Testis (tissue), 2 donors: ENCODE measurements at regions not wholly inside any gene's neighbourhood (a gene's known extent, or its start where the extent isn't known, plus 50 kb on each side); places are given as distances from the start of the nearest gene placed in this dataset.
"Not testable (repeated sequence)": the region's sequence is repeated elsewhere in the genome, so short reads cannot be mapped to it uniquely, and the experiment has no call there.

ENCODE experiments used
- CTCF ChIP-seq, 3 experiments: fragments of 450-650 bp in 2 of 3; fragments of 200-600 bp in 1 of 3; sonication (generic) in 1 of 3; IDR thresholded peaks; one replicate each; pipeline ENCODE4 v1.5.1; 2016 to 2019; ENCODE audit warnings: antibody characterized with exemption in 3 of 3, mild to moderate bottlenecking in 2 of 3, moderate library complexity in 1 of 3
- POLR2A ChIP-seq: fragments of 450-650 bp; IDR thresholded peaks from one replicate; pipeline ENCODE4 v1.6.1; 2017; ENCODE audit warnings: antibody characterized with exemption, mild to moderate bottlenecking, moderate library complexity

- not testable (repeated sequence) for TF ChIP-seq CTCF (IDR thresholded peaks at IDR 0.05); POLR2A
These were observed 61.1 kb upstream of the RUBCNL start for GRCh38 chr13:46448148-46448547.
